ENCODE measurements at regions not wholly inside any gene's neighbourhood (a gene's known extent, or its start where the extent isn't known, plus 50 kb on each side); places are given as distances from the start of the nearest gene placed in this dataset.

DNA sequence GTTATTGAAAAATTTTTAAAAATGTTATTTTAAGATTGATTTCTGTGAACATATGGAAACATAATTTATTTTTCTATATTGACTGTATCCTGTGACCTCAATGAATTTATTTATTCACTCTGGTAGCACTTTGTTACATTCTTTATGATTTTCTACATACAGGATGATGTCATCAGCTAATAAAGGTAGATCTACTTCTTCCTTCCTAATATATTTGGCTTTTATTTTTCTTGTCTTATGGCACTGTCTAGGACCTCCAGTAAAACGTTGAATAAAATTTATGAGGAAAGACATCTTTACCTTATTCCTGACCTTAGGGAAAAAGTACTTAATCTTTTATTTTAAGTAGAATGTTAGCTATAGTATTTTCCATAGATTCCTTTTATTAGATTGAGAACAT lies 78.8 kb upstream of the MAF start:
- TF ChIP-seq, protein P1, sequence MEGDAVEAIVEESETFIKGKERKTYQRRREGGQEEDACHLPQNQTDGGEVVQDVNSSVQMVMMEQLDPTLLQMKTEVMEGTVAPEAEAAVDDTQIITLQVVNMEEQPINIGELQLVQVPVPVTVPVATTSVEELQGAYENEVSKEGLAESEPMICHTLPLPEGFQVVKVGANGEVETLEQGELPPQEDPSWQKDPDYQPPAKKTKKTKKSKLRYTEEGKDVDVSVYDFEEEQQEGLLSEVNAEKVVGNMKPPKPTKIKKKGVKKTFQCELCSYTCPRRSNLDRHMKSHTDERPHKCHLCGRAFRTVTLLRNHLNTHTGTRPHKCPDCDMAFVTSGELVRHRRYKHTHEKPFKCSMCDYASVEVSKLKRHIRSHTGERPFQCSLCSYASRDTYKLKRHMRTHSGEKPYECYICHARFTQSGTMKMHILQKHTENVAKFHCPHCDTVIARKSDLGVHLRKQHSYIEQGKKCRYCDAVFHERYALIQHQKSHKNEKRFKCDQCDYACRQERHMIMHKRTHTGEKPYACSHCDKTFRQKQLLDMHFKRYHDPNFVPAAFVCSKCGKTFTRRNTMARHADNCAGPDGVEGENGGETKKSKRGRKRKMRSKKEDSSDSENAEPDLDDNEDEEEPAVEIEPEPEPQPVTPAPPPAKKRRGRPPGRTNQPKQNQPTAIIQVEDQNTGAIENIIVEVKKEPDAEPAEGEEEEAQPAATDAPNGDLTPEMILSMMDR (conservative IDR thresholded peaks at IDR 0.05; ENCODE audit: low read depth, low read length): no peak
- TF ChIP-seq EZH2 (IDR thresholded peaks at IDR 0.05; ENCODE audit: low read length, unreplicated experiment): no peak

Data from PC-3 (cell line).